Colonic mucosa (tissue), 4 donors: ENCODE measurements at regions not wholly inside any gene's neighbourhood (a gene's known extent, or its start where the extent isn't known, plus 50 kb on each side); places are given as distances from the start of the nearest gene placed in this dataset.

Experiments used
- DNase-seq: peaks from one replicate; pipeline ENCODE4 v3.0.0-alpha.2; 2020
- H3K27ac ChIP-seq: fragments of 200-600 bp; one replicate; pipeline ENCODE4 v1.8.0; 2021
- H3K27me3 ChIP-seq: fragments of 200-600 bp; one replicate; pipeline ENCODE4 v1.8.0; 2021
- H3K36me3 ChIP-seq: fragments of 200-600 bp; one replicate; pipeline ENCODE4 v1.8.0; 2021
- H3K4me1 ChIP-seq: fragments of 200-600 bp; one replicate; pipeline ENCODE4 v1.8.0; 2021; ENCODE audit warnings: mild to moderate bottlenecking
- H3K4me3 ChIP-seq: fragments of 200-600 bp; one replicate; pipeline ENCODE4 v1.8.0; 2021
- H3K9ac ChIP-seq, 2 donors: one replicate each; pipeline ENCODE4 v1.7.0; 2013; ENCODE audit warnings: control low read depth in 2 of 2, low read depth in 2 of 2, low read length in 2 of 2
- H3K9me3 ChIP-seq: fragments of 200-600 bp; one replicate; pipeline ENCODE4 v1.8.0; 2021
- intact Hi-C: fragments of 100-400 bp; cut with DNase I; formaldehyde crosslinking; loops from one replicate; pipeline ENCODE4 v1.14.1; 2022
- TF ChIP-seq, protein P1 (sequence below): fragments of 200-600 bp; IDR thresholded peaks from one replicate; pipeline ENCODE4 v1.8.0; 2022; ENCODE audit warnings: antibody characterized with exemption, mild to moderate bottlenecking
- donor health status: healthy.
- donor health status: DM: no; HTN: no; CAD: no.
- donor health status: DM: no; HTN: no; CAD: no.

DNA sequence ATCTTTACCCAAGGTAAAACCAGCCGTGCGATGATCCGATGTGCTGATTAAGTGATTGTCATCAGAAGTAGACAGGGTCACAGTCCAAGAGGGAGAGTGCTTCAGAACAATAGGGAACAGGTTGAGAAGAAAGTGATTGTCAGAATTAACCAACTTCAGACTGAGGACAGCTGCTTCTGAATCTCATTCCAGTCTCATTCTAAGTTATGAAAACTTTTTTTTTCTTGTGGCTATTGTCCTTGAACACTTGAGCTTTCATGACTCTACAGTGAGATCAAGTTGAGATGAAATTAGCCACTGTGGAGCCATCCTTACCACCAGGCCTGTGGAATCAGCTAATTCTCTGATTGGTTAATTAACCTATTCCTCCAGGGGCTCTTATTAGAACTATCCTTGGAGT lies 159.9 kb upstream of the WWC1 start:
- TF ChIP-seq, protein P1, sequence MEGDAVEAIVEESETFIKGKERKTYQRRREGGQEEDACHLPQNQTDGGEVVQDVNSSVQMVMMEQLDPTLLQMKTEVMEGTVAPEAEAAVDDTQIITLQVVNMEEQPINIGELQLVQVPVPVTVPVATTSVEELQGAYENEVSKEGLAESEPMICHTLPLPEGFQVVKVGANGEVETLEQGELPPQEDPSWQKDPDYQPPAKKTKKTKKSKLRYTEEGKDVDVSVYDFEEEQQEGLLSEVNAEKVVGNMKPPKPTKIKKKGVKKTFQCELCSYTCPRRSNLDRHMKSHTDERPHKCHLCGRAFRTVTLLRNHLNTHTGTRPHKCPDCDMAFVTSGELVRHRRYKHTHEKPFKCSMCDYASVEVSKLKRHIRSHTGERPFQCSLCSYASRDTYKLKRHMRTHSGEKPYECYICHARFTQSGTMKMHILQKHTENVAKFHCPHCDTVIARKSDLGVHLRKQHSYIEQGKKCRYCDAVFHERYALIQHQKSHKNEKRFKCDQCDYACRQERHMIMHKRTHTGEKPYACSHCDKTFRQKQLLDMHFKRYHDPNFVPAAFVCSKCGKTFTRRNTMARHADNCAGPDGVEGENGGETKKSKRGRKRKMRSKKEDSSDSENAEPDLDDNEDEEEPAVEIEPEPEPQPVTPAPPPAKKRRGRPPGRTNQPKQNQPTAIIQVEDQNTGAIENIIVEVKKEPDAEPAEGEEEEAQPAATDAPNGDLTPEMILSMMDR = no peak
- intact Hi-C loops = no loop called here
- no peak for DNase-seq
- Histone ChIP-seq H3K4me1 (no peaks in the 10 kb centered on the region), H3K9me3 (no peaks in the 10 kb centered on the region), H3K27me3 (no peaks in the 10 kb centered on the region), H3K27ac (no peak overlapping the region), H3K36me3 (no peaks in the 10 kb centered on the region), H3K9ac (no peak overlapping the region), H3K4me3 (no peak overlapping the region)

DNA sequence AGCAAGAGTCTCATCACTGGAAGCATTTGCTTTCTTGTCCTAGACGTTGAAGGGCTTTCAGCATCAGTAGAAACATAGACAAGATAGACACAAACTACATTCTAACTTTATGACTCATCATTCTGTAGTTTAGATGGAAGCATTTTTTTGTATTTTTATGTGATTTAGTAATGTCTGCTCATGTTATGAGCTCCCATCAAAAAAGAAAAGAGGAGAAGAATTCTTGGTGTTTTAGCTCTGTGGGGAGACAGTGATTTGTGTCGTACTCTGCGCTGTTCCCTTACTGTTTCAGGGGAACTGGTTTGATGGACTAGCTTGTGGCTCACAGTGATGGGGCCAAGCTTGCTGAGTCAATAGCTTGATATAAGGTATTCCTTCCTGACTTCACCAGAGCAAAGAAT lies 159.2 kb upstream of the WWC1 start:
- TF ChIP-seq, protein P1 = no peak
- no peak overlapping the region for H3K9ac ChIP-seq
- no peaks in the 10 kb centered on the region for H3K27me3 ChIP-seq
- intact Hi-C loops = no loop called here
- H3K4me1 ChIP-seq = no peaks in the 10 kb centered on the region
- H3K36me3 ChIP-seq = no peaks in the 10 kb centered on the region
- H3K4me3 ChIP-seq = no peak overlapping the region
- H3K9me3 ChIP-seq = no peaks in the 10 kb centered on the region
- DNase-seq = no peak
- no peak overlapping the region for H3K27ac ChIP-seq

DNA sequence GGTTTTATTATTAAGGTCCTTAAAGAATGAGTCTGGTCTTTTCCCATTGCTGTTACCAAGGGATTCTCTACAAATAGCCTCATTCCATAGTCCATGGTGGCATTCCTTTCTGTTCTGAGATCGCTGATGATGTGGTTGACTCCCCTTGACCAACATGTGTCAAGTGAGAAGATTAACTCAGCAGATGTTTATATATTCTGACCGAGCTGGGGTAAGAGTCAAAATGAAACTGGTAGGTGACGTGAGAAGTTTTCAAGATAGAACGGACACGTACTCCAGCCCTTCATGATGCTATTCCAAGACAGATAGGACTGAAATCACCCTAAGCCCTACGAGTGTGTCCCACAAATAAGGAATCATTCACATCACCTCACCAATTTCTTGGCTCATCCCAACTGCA lies 155.5 kb upstream of the WWC1 start:
- Histone ChIP-seq H3K9me3 (no peaks in the 10 kb centered on the region), H3K27ac (no peak overlapping the region), H3K36me3 (no peaks in the 10 kb centered on the region), H3K4me1 (no peaks in the 10 kb centered on the region), H3K9ac (no peak overlapping the region), H3K4me3 (no peak overlapping the region), H3K27me3 (no peaks in the 10 kb centered on the region)
- DNase-seq = no peak
- TF ChIP-seq, protein P1 = no peak
- intact Hi-C loops = no loop called here

DNA sequence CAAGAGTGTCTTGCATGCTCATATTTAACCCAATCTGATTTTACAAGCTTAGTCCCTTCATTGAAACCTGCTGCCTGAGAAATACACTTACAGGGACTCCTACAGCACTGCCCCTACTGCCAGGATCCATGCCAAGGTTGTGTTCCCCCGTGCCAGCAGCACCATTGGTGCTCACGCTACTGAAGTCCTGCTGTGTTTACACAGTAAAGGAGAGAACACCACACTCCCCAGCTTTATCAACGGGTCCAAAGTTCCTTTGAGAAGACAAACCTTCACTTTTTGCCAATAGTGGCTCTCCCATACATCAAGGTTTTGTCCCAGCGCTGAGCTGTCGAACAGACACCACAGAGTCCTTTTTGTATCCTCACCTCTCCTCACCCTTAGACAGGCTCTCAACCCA lies 155.1 kb upstream of the WWC1 start:
- H3K27me3 ChIP-seq = no peaks in the 10 kb centered on the region
- TF ChIP-seq, protein P1 = no peak
- no peak overlapping the region for H3K4me3 ChIP-seq
- no peak overlapping the region for H3K27ac ChIP-seq
- H3K36me3 ChIP-seq = no peaks in the 10 kb centered on the region
- H3K4me1 ChIP-seq = no peaks in the 10 kb centered on the region
- no peaks in the 10 kb centered on the region for H3K9me3 ChIP-seq
- intact Hi-C loops = no loop called here
- peak; percentile 34 for DNase-seq
- H3K9ac ChIP-seq = no peak overlapping the region

DNA sequence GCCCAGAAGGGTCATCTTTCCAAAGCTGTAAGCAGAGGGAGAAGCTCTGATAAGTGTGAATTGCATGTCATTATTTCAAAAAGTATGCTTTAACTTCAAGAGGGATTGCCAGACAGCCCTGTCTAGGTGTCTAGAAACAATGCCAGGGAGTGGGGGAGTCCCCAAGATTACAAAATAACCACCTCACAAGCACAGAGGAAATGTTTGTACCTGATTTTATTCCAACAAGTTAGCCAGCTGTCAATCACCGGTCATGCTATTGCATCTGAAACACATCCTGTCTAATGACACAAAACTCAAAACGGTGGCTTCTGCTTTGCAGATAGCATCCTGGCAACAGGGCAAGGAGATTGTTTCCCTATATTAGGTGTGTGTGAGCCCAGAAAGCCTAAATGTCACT lies 154.2 kb upstream of the WWC1 start:
- no peak for DNase-seq
- Histone ChIP-seq H3K4me3 (no peak overlapping the region), H3K9ac (no peak overlapping the region), H3K27me3 (no peaks in the 10 kb centered on the region), H3K36me3 (no peaks in the 10 kb centered on the region), H3K4me1 (no peaks in the 10 kb centered on the region), H3K27ac (no peak overlapping the region), H3K9me3 (no peaks in the 10 kb centered on the region)
- TF ChIP-seq, protein P1 = no peak
- intact Hi-C loops = no loop called here

DNA sequence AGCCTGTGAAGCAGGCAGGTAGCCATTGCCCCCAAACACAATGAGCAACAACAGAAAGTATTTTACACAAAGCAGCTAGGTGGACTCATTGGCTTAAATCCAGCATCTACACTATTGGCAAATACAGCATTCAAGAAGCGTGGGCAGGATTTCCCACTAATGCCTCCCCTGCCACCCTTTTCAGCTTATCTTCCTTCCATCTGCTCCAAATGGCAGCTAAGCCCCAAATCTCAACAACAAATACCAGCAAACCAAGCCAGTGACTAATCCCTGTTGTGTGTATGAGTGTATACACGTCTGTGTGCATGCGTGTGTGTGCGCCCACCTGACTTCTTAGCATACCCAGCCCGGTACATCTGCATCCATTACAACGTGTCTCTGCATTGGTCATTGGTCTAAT lies 151.2 kb upstream of the WWC1 start:
- Histone ChIP-seq H3K36me3 (no peaks in the 10 kb centered on the region), H3K27me3 (no peaks in the 10 kb centered on the region), H3K27ac (no peak overlapping the region), H3K9ac (no peak overlapping the region), H3K4me1 (no peaks in the 10 kb centered on the region), H3K4me3 (no peak overlapping the region), H3K9me3 (no peaks in the 10 kb centered on the region)
- no peak for DNase-seq
- TF ChIP-seq, protein P1 = no peak
- intact Hi-C loops = no loop called here
